IMR-90 (cell line): ENCODE measurements at regions not wholly inside any gene's neighbourhood (a gene's known extent, or its start where the extent isn't known, plus 50 kb on each side); places are given as distances from the start of the nearest gene placed in this dataset.
A peak's percentile ranks its signal among the peaks of the same experiment; 100 is the strongest.

Experiments used
- ATAC-seq: fragments of 200-7000 bp; cut with Tn5 transposase; 2 replicates; pipeline ENCODE4 v1.9.1; 2020; ENCODE audit warnings: low read depth, mild to moderate bottlenecking, moderate library complexity
- BruUV-seq: library from RNA; stranded (reverse); fragments of 400-500 nt; replicated peaks from 2 replicates; lab custom pipeline; 2021; lab: Mats Ljungman, UMichigan
- CTCF ChIA-PET: fragments of 300-600 bp; formaldehyde crosslinking; extraction: SDS; loops from one replicate; lab custom pipeline; 2021; ENCODE audit warnings: antibody characterized with exemption; lab: Yijun Ruan, JAX
- POLR2A ChIA-PET: fragments of 300-600 bp; sonication (Branson Sonifier 250); formaldehyde crosslinking; loops from one replicate; lab custom pipeline; 2022; ENCODE audit warnings: antibody characterized with exemption; ENCODE audit not compliant: unreplicated experiment; lab: Charles Lee
- DNase-seq: peaks from one replicate; pipeline ENCODE4 v3.0.0; 2013
- H2AFZ ChIP-seq: replicated peaks from 2 replicates; pipeline ENCODE3; 2013; ENCODE audit warnings: low read length, mild to moderate bottlenecking; ENCODE audit not compliant: poor library complexity
- H2AK5ac ChIP-seq: 2 replicates; pipeline ENCODE4 v1.6.1; 2013; ENCODE audit warnings: low read depth, low read length, inconsistent platforms
- H2AK9ac ChIP-seq: replicated peaks from 2 replicates; pipeline ENCODE3; 2013; ENCODE audit warnings: mild to moderate bottlenecking, low read depth, low read length, moderate library complexity; ENCODE audit not compliant: poor library complexity
- H2BK120ac ChIP-seq: 2 replicates; pipeline ENCODE4 v1.6.1; 2013; ENCODE audit warnings: low read depth, low read length, inconsistent platforms
- H2BK15ac ChIP-seq: 3 replicates; pipeline ENCODE4 v1.6.1; 2013; ENCODE audit warnings: low read depth, low read length, inconsistent platforms
- H2BK20ac ChIP-seq: 2 replicates; pipeline ENCODE4 v1.6.1; 2013; ENCODE audit warnings: low read depth, mild to moderate bottlenecking, inconsistent platforms, low read length, moderate library complexity
- H2BK5ac ChIP-seq: 2 replicates; pipeline ENCODE4 v1.6.1; 2013; ENCODE audit warnings: mild to moderate bottlenecking, low read depth, low read length, inconsistent platforms; ENCODE audit not compliant: poor library complexity, severe bottlenecking
- H3K14ac ChIP-seq: replicated peaks from 2 replicates; pipeline ENCODE4 v1.6.1; 2013; ENCODE audit warnings: low read depth, low read length, inconsistent platforms
- H3K18ac ChIP-seq: 2 replicates; pipeline ENCODE4 v1.6.1; 2013; ENCODE audit warnings: low read depth, low read length, control low read depth
- H3K23ac ChIP-seq: 2 replicates; pipeline ENCODE4 v1.6.1; 2013; ENCODE audit warnings: low read depth, low read length, inconsistent platforms
- H3K27ac ChIP-seq: 2 replicates; pipeline ENCODE4 v1.5.1; 2013; ENCODE audit warnings: mild to moderate bottlenecking, control low read depth, low read length; ENCODE audit not compliant: insufficient read depth
- H3K27me3 ChIP-seq: 2 replicates; pipeline ENCODE4 v1.6.1; 2013; ENCODE audit warnings: low read length; ENCODE audit not compliant: control insufficient read depth, insufficient read depth
- H3K36me3 ChIP-seq: 2 replicates; pipeline ENCODE4 v1.6.1; 2013; ENCODE audit warnings: low read length, mixed read lengths; ENCODE audit not compliant: control insufficient read depth, insufficient read depth
- H3K4ac ChIP-seq: 2 replicates; pipeline ENCODE4 v1.6.1; 2013; ENCODE audit warnings: low read depth, low read length, inconsistent platforms
- H3K4me1 ChIP-seq: 2 replicates; pipeline ENCODE4 v1.6.1; 2013; ENCODE audit warnings: low read length, mixed read lengths; ENCODE audit not compliant: control insufficient read depth, insufficient read depth
- H3K4me2 ChIP-seq: 2 replicates; pipeline ENCODE4 v1.6.1; 2013; ENCODE audit warnings: low read depth, mild to moderate bottlenecking, control low read depth, low read length, moderate library complexity
- H3K4me3 ChIP-seq: 2 replicates; pipeline ENCODE4 v1.5.1; 2013; ENCODE audit warnings: low read depth, mild to moderate bottlenecking, control low read depth, low read length, moderate library complexity; ENCODE audit not compliant: insufficient read depth
- H3K56ac ChIP-seq: 2 replicates; pipeline ENCODE4 v1.6.1; 2013; ENCODE audit warnings: low read length, inconsistent platforms; ENCODE audit not compliant: insufficient read depth; ENCODE audit errors: extremely low read depth
- H3K79me1 ChIP-seq, 2 experiments: 2 replicates each; pipeline ENCODE4 v1.6.1; 2013; ENCODE audit warnings: low read length in 2 of 2, inconsistent platforms in 1 of 2, low read depth in 1 of 2
- H3K9ac ChIP-seq: 2 replicates; pipeline ENCODE4 v1.6.1; 2013; ENCODE audit warnings: low read depth, low read length, control low read depth
- H3K9me1 ChIP-seq: 2 replicates; pipeline ENCODE4 v1.6.1; 2013; ENCODE audit warnings: low read length, inconsistent platforms; ENCODE audit not compliant: insufficient read depth
- H3K9me3 ChIP-seq: 2 replicates; pipeline ENCODE4 v1.6.1; 2013; ENCODE audit warnings: low read length; ENCODE audit not compliant: control insufficient read depth, insufficient read depth
- H4K20me1 ChIP-seq: 2 replicates; pipeline ENCODE4 v1.6.1; 2013; ENCODE audit warnings: low read length, inconsistent platforms; ENCODE audit not compliant: insufficient read depth
- H4K5ac ChIP-seq: 2 replicates; pipeline ENCODE4 v1.6.1; 2013; ENCODE audit warnings: mild to moderate bottlenecking, low read depth, low read length, control low read depth
- H4K8ac ChIP-seq, 2 experiments: 2 replicates each; pipeline ENCODE4 v1.6.1; 2013; ENCODE audit warnings: low read depth in 2 of 2, low read length in 2 of 2, control low read depth in 1 of 2, inconsistent platforms in 1 of 2
- H4K91ac ChIP-seq: 2 replicates; pipeline ENCODE4 v1.6.1; 2013; ENCODE audit warnings: low read depth, low read length, inconsistent platforms; ENCODE audit not compliant: insufficient read depth
- CEBPB ChIP-seq: IDR thresholded peaks from 2 replicates; pipeline ENCODE4 v1.6.1; 2012; ENCODE audit warnings: low read depth, low read length, improper control_type of control experiment
- RFX5 ChIP-seq: IDR thresholded peaks from 2 replicates; pipeline ENCODE4 v1.8.0; 2012; ENCODE audit warnings: low read depth, mild to moderate bottlenecking, low read length, moderate library complexity
- WGBS, 2 experiments: methylation state at CpG; one replicate each; pipeline versions ENCODE4 v1.1.5 to v1.1.7; 2013; ENCODE audit warnings: missing lambda C conversion rate in 2 of 2; ENCODE audit not compliant: insufficient read length in 1 of 2; ENCODE audit errors: extremely low coverage in 2 of 2; 5-methylcytosine and 5-hydroxymethylcytosine counted together
- dilution Hi-C: fragments of 300-500 bp; cut with HindIII; formaldehyde crosslinking; loops from one replicate; pipeline ENCODE4 v1.14.3; 2018; ENCODE audit warnings: low sequenced_read_pairs; ENCODE audit not compliant: unreplicated experiment
- in situ Hi-C: fragments of 300-500 bp; cut with MboI; formaldehyde crosslinking; loops from 3 replicates; pipeline ENCODE4 v1.14.3; 2019; ENCODE audit warnings: low sequenced_read_pairs, inconsistent platforms, mixed read lengths
- intact Hi-C: fragments of 100-400 bp; cut with micrococcal nuclease; formaldehyde crosslinking; loops from 2 replicates; pipeline ENCODE4 v1.10.0; 2022

DNA sequence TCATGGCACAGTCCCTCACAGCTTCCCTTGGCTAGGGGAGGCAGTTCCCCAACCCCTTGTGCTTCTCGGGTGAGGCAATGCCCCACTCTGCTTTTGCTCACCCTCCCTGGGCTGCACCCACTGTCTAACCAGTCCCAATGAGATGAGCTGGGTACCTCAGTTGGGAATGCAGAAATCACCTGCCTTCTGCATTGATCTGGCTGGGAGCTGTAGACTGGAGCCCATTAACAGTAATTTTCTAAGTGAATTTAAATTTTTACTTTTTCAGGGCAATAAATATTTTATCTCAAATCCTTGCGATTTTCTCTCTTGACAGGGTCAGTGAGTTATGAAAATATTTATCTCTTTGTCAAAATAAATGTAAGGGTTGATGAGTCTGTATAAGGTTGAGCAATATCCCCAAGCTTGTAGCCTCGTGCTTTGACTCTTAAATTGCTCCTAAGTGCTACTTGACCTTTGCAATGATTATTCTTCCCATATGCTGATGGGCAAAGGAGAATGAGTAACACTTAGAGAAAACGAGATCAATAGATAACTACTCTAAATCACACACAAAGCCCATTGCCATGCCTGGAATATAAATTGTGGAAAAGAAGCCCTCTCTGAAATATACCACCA, 82.1 kb upstream of the MOCS2 start:
- no peak overlapping the region for H3K9ac ChIP-seq
- peak overlapping the region; percentile 55; the same call in 1 of the 2 replicates for H2BK120ac ChIP-seq
- H3K18ac ChIP-seq, result peak overlapping the region; percentile 55; the same call in 1 of the 2 replicates
- dilution Hi-C loops (no loop called here), in situ Hi-C loops (no loop called here), intact Hi-C loops (no loop called here)
- H4K8ac ChIP-seq, result 0 out of 4 replicates have a peak overlapping the region, but pooled peaks have one; percentile 5 to 47
- no peak overlapping the region for H4K5ac ChIP-seq
- no peak for TF ChIP-seq RFX5
- TF ChIP-seq CEBPB, result peak; percentile 65
- CTCF ChIA-PET, result no interaction called here
- ATAC-seq (peak; percentile 50), DNase-seq (peak; percentile 20)
- H2BK15ac ChIP-seq, result no peak overlapping the region
- H4K91ac ChIP-seq, result peak overlapping the region; percentile 63
- H3K27me3 ChIP-seq, result no peaks in the 10 kb centered on the region
- H3K4ac ChIP-seq, result peak overlapping the region; percentile 61
- H3K79me1 ChIP-seq, result no peaks in the 10 kb centered on the region
- peaks cover 9% of the 10 kb centered on the region for H3K4me1 ChIP-seq
- no CpG with 5 or more reads among the region's 4 CpGs for WGBS, 2 experiments
- H2BK20ac ChIP-seq, result peak overlapping the region; percentile 25; the same call in 1 of the 2 replicates
- H3K14ac ChIP-seq, result 0 out of 2 replicates have a peak overlapping the region, but pooled peaks have one; percentile 29
- H3K4me2 ChIP-seq, result no peak overlapping the region
- no peak overlapping the region for H2AFZ ChIP-seq
- no peaks in the 10 kb centered on the region; the same call in 1 of the 2 replicates for H3K9me1 ChIP-seq
- H3K9me3 ChIP-seq, result peaks cover 4% of the 10 kb centered on the region
- no peak overlapping the region for H2AK9ac ChIP-seq
- H3K23ac ChIP-seq, result peak overlapping the region; percentile 33
- H3K36me3 ChIP-seq, result no peaks in the 10 kb centered on the region
- H3K4me3 ChIP-seq, result no peak overlapping the region
- H2BK5ac ChIP-seq, result no peak overlapping the region
- H4K20me1 ChIP-seq, result no peaks in the 10 kb centered on the region
- POLR2A ChIA-PET, result no interaction called here
- peak overlapping the region; percentile 14 for H3K27ac ChIP-seq
- no TSS peak for BruUV-seq
- H3K56ac ChIP-seq, result no peak overlapping the region
- peak overlapping the region; percentile 69; the same call in 1 of the 2 replicates for H2AK5ac ChIP-seq
